GM18505 (cell line): ENCODE measurements at regions not wholly inside any gene's neighbourhood (a gene's known extent, or its start where the extent isn't known, plus 50 kb on each side); places are given as distances from the start of the nearest gene placed in this dataset.
"Not testable (repeated sequence)": the region's sequence is repeated elsewhere in the genome, so short reads cannot be mapped to it uniquely, and the experiment has no call there.

ENCODE experiments used
- ATAC-seq: cut with Tn5 transposase; IDR thresholded peaks from one replicate; pipeline ENCODE4 v1.9.1; 2021; ENCODE audit not compliant: unreplicated experiment
- POLR2A ChIP-seq: IDR thresholded peaks from 4 replicates; pipeline ENCODE4 v1.6.1; 2011; ENCODE audit warnings: borderline replicate concordance; ENCODE audit not compliant: insufficient read depth, insufficient read length; ENCODE audit errors: extremely low read depth

DNA sequence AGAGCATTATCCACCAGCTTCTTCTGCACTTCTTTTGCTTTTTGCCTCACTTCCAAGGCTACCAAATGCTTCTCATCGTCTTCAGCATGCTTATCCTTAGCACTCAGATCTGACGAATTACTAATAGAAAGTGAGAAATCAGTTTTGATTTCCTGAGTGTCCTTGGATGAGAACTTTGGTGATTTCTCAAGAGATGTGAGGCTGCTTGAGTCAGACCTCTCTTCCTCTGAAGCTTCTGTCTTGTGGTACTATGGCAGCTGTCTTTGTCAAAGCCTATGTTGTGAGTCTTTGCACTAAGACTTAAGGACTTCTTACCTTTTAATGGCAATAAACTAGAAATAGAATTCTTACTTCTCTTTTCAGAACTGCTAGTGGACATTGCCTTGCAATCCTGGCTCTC is 169.9 kb downstream of the CPE start:
- ATAC-seq, result no peak
- TF ChIP-seq POLR2A, result no peak

DNA sequence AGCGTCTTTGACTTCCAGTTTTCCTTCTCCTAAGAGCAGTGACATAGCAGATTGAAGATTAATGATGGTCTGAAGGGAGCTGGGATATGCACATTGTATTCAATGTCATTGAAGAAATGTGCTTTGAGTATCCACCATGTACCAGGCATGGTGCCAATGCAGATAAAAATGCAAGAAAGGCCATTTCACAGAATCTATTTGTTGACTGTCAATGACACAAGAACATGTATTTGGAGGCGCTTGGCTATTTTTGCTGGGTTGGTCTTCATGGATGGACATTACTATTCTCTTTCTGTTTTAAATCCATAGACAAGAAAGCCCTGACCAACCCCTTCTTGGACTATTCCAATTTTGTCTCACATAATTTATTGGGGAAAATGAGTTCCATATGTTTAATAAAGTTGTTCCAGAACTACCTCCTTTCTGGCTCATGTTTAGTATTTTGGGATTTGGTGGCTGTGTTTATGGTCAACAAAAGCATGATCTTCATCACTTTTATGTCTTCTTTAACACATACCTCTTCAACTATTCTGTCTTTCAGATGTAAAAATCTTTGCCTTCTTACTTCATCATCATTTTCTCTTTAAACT is 174.5 kb downstream of the CPE start:
- no peak for ATAC-seq

DNA sequence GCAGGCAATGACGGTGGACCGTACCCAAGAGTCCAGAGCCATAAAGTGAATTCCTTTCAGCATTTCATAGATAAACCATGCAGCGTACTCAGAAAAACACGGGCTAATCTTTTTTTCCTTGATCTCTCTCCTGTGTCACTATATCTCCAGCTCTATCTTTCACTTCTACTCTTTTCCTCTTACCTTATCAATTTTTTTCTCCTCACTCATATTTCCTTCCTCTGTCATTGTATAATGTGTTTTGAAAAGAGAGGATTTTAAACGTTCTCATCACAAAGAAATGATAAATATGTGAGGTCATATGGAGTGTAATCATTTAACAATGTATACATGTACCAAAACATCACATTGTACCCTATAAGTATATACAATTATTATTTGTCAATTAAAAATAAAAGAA is 176.5 kb downstream of the CPE start:
- ATAC-seq, result no peak

More for the DNA sequence above, 174.5 kb downstream of the CPE start:
- TF ChIP-seq POLR2A, result no peak

DNA sequence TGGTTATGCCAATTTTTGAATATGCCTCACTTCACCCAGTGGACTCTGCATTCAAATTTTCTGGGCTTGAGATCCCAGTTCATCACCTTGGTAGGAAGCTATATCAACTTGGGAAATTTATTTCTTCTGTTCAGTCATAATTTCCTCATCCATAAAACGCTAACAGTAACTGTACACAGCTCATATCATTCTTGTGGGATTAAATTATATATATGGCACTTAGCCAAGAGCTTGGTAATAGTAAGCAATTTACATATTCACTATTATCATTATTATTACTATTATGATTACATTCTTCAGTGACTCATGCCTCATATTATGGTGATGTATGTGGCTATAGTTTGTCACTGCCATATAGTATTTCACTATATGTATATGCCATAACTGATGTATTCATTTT is 177.6 kb downstream of the CPE start:
- TF ChIP-seq POLR2A, result no peak
- no peak for ATAC-seq

More for the DNA sequence above, 176.5 kb downstream of the CPE start:
- TF ChIP-seq POLR2A, result no peak

DNA sequence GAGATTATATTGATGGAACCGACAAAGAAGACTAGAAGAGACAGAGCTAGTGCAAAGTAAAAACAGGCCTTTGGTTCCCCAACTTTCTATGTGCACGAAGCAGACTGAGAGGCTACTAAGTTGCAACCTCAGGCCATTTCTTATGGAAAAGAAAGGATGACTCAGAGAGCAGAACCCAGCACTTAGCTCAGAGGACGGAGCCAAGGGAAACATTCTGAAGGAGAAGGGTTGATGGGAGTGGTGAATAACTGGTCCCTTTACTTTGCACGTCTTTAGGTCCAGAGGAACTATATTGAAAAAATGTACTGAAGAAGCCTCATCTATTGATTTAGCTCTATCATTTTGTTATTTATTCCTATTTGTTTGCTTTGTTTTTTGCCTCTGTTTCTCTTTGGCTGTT is 182.1 kb downstream of the CPE start:
- ATAC-seq, result no peak
- no peak for TF ChIP-seq POLR2A

DNA sequence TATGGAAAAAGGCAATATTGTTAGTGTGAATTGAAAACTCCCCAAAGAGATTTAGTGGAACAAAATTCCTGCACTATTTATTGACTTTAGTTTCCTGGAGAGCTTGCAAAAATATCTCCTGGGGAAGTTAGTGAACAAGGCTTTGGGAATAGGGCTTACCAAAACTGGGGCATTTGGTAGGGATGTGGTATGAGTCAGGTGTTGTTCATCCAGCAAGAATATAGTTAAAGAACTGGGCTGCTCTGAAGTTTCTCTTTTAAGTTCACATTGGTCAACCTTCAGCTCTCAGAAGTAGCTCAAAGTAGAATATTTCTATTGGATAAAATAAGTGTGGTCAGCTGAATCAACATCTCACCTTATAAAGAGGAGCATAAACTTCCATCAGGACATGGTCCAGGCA is 185.0 kb downstream of the CPE start:
- no peak for ATAC-seq
- TF ChIP-seq POLR2A, result no peak

DNA sequence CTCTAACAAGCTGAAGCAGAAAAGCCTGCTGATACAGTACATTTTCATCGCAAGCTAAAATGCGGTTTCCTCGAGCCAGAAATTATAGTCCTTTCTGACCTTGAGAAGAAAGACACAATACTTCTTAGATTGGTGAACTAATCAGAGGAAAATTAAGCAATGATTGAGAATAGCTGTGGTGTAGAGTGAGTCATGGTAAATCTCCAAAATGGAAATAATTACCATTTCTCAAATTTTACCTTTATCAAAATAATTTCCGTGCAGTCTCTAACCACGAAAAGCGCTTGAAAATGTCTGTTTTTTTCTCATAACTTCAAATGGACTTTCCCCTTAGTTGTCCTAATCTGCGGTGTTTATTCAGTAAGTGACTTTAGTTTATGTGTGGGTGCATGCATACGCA is 190.2 kb downstream of the CPE start:
- ATAC-seq, result no peak
- TF ChIP-seq POLR2A, result no peak

DNA sequence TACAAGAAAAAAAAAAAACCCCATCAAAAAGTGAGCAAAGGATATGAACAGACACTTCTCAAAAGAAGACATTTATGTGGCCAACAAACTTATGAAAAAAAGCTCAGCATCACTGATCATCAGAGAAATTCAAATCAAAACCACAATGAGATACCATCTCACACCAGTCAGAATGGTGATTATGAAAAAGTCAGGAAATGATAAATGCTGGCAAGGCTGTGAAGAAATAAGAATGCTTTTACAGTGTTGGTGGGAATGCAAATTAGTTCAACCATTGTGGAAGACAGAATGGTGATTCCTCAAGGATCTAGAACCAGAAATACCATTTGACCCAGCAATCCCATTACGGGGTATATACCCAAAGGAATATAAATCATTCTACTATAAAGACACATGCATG is 192.7 kb downstream of the CPE start:
- ATAC-seq, result not testable (repeated sequence)

DNA sequence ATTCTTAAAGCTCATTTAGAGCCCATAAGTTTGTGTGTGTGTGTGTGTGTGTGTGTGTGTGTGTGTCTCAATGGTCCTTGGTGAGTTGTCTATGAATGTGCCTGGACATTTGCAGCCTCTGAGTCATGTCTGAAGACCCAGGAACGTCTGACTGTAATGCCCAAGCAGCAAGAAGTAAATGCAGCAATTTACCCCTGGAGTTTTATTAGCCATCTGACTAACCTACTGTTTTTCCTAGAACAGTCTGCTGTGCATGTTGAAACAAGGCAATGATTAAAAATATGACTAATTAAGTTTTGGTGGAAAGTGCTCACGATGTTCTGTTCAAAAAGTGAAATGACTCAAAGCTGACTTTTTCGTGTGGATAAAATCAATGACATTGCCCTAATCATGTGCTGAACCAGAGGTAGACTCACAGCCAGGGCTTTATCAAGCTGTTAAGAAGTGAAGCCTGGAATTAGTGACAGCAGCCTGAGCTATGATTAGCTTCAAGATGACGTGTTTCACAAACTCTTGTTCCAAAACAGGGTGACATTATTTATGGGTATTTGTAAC is 201.6 kb downstream of the CPE start:
- TF ChIP-seq POLR2A, result no peak
- ATAC-seq, result no peak

DNA sequence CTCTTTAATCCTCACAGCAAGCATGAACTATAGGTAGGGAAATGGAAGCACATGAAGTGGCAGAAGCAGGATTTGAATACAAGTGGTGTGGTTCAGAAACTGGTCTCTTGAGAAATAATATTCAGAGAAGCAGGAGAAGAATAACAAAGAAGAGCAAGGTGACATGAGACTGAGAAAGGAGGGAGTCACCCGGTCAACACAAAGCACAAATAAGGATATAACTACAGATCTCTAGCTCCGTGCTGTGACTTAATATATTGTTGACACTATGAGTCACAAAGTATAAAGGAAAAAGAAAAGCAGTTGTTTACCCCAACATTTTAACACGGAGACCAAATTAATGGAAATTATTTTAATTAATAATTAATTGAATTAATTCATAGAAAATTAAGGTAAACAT is 204.5 kb downstream of the CPE start:
- TF ChIP-seq POLR2A, result no peak
- no peak for ATAC-seq

DNA sequence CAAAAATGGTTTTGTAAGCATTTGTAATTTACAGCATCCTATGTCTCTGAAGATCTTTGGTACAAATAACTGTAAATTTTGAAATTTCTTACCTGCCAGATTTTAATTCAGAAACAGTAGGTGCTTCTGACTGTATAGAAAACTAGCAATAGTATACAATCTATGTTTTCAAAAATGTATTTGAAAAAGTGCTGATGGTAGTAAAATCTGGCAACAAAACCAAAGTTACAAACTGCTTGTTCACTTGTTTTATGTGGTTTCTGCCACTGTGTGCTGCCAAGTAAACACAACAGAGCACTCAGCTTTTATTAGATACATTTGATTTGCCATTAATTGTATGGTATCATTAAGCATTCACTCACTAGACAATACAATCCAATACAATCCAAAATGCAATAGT is 206.1 kb downstream of the CPE start:
- TF ChIP-seq POLR2A, result no peak
- no peak for ATAC-seq

DNA sequence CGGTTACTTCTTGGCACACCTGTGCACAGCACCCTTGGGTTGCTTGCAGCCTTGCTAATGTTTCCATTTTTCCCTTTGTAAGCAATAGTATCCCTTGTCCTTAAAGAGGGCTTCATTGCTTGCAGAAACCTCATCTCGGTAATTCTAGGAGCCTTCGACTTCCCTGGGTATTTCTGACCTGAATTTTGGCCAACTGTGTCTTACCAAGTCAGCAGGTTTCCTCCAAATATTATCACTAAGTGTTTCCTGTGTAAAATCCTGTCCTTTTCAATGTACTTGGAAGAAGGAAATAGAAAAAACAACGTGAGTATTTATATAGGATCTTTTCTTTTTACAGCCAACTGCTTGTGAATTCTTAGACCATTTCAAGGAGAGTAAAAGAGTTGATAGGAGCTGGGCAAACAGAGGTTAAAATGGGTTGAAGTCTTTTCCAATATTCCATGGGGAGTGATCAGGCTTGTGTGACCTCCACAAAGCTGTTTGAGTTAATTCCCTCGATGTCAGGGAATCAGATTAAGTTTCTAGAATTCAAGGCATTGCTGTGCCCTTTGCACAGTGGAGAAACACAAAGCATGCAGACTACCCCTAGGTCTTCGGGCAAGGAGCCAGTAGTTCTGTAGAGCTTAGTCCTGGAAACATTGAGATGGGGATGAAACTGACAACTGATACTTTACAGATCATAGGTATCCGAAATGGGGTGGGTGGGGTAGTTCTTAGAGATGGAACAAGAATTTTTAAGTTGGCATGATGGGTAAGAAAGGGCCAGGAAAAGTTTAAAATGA is 209.9 kb downstream of the CPE start:
- ATAC-seq, result no peak
- TF ChIP-seq POLR2A, result no peak

DNA sequence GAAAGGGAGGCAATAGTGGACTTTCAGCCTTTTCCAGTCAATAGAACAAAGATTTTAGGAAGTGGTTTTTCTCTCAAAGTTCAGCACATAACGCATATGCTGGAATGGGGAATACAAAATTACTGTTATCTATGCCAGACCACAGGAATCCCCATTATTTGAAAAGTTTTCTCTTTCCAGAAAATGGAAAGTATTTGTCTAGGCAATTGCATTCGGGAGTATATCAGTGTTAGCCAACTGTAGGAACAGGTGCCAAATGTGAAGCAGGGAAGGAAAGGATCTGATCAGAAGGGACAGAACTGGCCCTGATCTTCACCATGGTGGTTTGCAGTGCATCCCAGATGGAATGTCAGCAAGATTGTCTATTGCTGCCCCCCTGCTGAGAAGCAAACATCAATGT is 213.6 kb downstream of the CPE start:
- TF ChIP-seq POLR2A, result no peak
- no peak for ATAC-seq
